Ovary (tissue), 3 donors: ENCODE measurements at regions not wholly inside any gene's neighbourhood (a gene's known extent, or its start where the extent isn't known, plus 50 kb on each side); places are given as distances from the start of the nearest gene placed in this dataset.

Experiments
- EP300 ChIP-seq: sonication (generic); formaldehyde crosslinking; IDR thresholded peaks from one replicate; pipeline ENCODE4 v1.6.1; 2017; ENCODE audit warnings: antibody characterized with exemption
- POLR2A ChIP-seq: fragments of 450-650 bp; IDR thresholded peaks from one replicate; pipeline ENCODE4 v1.6.1; 2017; ENCODE audit warnings: antibody characterized with exemption, mild to moderate bottlenecking, moderate library complexity
- TF ChIP-seq, protein P1 (sequence below), 3 donors: fragments of 450-650 bp in 2 of 3; fragments of 200-600 bp in 1 of 3; IDR thresholded peaks; one replicate each; pipeline versions ENCODE4 v1.5.1 to v1.8.0; 2016 to 2022; ENCODE audit warnings: antibody characterized with exemption in 3 of 3, mild to moderate bottlenecking in 1 of 3
- donor health status: DM: no; HTN: no; CAD: no.

DNA sequence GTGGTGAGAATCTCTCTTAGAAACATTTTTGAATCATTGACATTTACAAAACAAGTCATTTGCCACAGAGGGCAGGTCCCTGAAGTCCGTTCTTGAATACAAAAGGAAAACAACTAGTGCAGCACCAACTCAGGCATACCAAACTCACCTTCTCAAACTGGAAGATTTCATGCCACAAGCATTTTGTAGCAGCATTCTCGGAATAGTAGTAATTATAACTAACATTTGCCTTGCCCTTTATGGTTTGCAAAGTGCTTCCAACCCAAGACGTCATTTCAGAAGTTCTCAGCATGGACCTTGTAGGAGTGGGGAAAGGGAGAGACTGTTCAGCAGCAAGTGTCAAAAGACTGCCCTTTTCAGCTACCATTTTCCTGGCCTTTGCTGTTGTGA, 344.6 kb downstream of the RFC3 start:
- TF ChIP-seq, protein P1, sequence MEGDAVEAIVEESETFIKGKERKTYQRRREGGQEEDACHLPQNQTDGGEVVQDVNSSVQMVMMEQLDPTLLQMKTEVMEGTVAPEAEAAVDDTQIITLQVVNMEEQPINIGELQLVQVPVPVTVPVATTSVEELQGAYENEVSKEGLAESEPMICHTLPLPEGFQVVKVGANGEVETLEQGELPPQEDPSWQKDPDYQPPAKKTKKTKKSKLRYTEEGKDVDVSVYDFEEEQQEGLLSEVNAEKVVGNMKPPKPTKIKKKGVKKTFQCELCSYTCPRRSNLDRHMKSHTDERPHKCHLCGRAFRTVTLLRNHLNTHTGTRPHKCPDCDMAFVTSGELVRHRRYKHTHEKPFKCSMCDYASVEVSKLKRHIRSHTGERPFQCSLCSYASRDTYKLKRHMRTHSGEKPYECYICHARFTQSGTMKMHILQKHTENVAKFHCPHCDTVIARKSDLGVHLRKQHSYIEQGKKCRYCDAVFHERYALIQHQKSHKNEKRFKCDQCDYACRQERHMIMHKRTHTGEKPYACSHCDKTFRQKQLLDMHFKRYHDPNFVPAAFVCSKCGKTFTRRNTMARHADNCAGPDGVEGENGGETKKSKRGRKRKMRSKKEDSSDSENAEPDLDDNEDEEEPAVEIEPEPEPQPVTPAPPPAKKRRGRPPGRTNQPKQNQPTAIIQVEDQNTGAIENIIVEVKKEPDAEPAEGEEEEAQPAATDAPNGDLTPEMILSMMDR (IDR thresholded peaks at IDR 0.05): no peak
- TF ChIP-seq POLR2A: no peak
- no peak for TF ChIP-seq EP300
